ENCODE measurements at regions not wholly inside any gene's neighbourhood (a gene's known extent, or its start where the extent isn't known, plus 50 kb on each side); places are given as distances from the start of the nearest gene placed in this dataset.

DNA sequence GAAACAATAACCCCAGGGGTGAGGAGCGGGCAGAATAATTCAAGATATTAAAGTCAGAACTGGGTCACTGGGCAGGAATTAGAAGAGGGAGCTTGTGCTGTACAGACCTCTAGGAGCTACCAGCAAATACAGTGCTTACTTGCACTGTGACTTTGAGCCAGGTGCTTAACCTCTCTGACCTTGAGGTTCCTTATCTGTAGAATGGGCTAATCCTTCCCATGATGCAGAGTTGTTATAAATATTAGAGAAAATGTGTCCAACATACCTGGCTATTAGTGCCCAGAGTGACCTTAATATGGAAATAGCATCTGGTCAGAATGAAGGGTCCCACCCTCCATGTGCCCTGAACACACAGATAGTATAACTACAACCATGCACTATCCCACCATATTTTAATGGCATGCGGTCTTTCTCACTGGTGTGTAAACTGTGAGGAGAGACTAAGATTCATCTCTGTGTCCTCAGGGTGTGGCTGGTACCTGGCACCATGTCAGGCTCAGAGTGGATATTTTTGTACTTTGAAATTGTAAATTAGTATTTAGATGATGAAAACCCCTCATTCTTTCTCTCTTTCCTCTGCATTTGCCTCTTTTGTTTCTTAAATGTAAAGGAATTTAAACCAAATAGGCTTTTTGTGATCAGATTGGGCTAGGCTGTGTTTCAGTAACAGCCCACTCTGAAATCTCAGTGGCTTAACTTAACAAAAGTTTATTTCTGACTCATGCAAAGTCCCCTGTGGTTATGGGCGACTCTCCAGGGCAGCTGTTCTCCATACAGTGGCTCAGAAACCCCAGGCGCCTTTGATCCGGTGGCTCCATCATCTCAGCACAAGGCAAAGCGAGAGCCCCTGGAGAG, 60.0 kb upstream of the ROR1 start:
- no peak overlapping the region for H2AFZ ChIP-seq (ENCODE audit: low read depth)
- 54% methylated on average over 6 of the region's 6 CpGs for WGBS (ENCODE audit: low lambda C conversion rate)
- no peak overlapping the region for H3K9ac ChIP-seq
- H3K27ac ChIP-seq (ENCODE audit: low read depth in 2 of 2, low read length in 1 of 2), result no peak overlapping the region
- TF ChIP-seq, protein P1, sequence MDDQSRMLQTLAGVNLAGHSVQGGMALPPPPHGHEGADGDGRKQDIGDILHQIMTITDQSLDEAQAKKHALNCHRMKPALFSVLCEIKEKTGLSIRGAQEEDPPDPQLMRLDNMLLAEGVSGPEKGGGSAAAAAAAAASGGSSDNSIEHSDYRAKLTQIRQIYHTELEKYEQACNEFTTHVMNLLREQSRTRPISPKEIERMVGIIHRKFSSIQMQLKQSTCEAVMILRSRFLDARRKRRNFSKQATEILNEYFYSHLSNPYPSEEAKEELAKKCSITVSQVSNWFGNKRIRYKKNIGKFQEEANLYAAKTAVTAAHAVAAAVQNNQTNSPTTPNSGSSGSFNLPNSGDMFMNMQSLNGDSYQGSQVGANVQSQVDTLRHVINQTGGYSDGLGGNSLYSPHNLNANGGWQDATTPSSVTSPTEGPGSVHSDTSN (IDR thresholded peaks at IDR 0.05), result 0 out of 2 replicates have a peak, but pooled peaks have one; percentile 6
- TF ChIP-seq FOSL2 (IDR thresholded peaks at IDR 0.05; ENCODE audit: borderline replicate concordance, low read depth), result peak; percentile 40; the same call in 1 of the 2 replicates
- peak; percentile 24; the same call in 1 of the 2 replicates for TF ChIP-seq NFIC (IDR thresholded peaks at IDR 0.05; ENCODE audit: borderline replicate concordance)
- TF ChIP-seq TEAD4 (IDR thresholded peaks at IDR 0.05; ENCODE audit: borderline replicate concordance, insufficient read depth), result no peak
- peak; percentile 73 for TF ChIP-seq TCF12 (IDR thresholded peaks at IDR 0.05)
- 0 out of 2 replicates have a peak, but pooled peaks have one; percentile 19 for TF ChIP-seq JUND (IDR thresholded peaks at IDR 0.05)
- H4K20me1 ChIP-seq (ENCODE audit: insufficient read depth), result no peaks in the 10 kb centered on the region
- no peaks in the 10 kb centered on the region for H3K79me2 ChIP-seq (ENCODE audit: insufficient read depth)
- no peaks in the 10 kb centered on the region for H3K36me3 ChIP-seq (replicated peaks in 1 of 2; ENCODE audit: control insufficient read depth in 1 of 2, insufficient read depth in 2 of 2, low read length in 1 of 2)
- no peak for DNase-seq
- H3K4me3 ChIP-seq (ENCODE audit: low read depth in 2 of 2, low read length in 1 of 2), result no peak overlapping the region
- H3K4me2 ChIP-seq, result no peak overlapping the region
- ChIA-PET POLR2A (no interaction called here), CTCF (interaction anchor here (0.7 kb wide), 1 partner anchor 103 kb away, joined by 3 read pairs; no protein-coding TSS in a partner anchor)
- H3K4me1 ChIP-seq (ENCODE audit: control insufficient read depth in 1 of 2, insufficient read depth in 2 of 2, low read depth in 1 of 2, low read length in 1 of 2), result peaks cover 5 to 8% of the 10 kb centered on the region in 2 experiments; a peak in 3 of 4 replicates
- H3F3A ChIP-seq (replicated peaks; ENCODE audit: insufficient read depth), result peaks cover 6% of the 10 kb centered on the region
- no peaks in the 10 kb centered on the region; the same call in 1 of the 2 replicates for H3K27me3 ChIP-seq (ENCODE audit: insufficient read depth)
- H3K9me2 ChIP-seq, result no peaks in the 10 kb centered on the region
- no peaks in the 10 kb centered on the region for H3K9me3 ChIP-seq

DNA sequence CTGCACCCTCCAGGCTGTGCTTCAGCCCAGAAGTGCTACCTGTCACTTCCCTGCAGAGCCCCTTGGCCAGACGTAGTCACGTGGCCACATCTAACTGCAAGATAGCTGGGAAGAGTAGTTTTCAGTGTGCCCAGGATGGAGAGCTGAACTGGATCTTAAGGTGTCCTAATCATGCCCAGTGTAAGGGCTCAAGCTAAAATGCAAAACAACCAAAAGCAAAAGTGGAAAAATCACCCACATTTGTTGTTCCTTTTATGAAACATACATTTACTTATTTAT, 59.4 kb upstream of the ROR1 start:
- no peak overlapping the region for H3K4me3 ChIP-seq (ENCODE audit: low read depth in 2 of 2, low read length in 1 of 2)
- H3F3A ChIP-seq (replicated peaks; ENCODE audit: insufficient read depth), result peaks cover 6% of the 10 kb centered on the region
- no peak overlapping the region for H3K4me2 ChIP-seq
- TF ChIP-seq, protein P2, sequence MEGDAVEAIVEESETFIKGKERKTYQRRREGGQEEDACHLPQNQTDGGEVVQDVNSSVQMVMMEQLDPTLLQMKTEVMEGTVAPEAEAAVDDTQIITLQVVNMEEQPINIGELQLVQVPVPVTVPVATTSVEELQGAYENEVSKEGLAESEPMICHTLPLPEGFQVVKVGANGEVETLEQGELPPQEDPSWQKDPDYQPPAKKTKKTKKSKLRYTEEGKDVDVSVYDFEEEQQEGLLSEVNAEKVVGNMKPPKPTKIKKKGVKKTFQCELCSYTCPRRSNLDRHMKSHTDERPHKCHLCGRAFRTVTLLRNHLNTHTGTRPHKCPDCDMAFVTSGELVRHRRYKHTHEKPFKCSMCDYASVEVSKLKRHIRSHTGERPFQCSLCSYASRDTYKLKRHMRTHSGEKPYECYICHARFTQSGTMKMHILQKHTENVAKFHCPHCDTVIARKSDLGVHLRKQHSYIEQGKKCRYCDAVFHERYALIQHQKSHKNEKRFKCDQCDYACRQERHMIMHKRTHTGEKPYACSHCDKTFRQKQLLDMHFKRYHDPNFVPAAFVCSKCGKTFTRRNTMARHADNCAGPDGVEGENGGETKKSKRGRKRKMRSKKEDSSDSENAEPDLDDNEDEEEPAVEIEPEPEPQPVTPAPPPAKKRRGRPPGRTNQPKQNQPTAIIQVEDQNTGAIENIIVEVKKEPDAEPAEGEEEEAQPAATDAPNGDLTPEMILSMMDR (IDR thresholded peaks at IDR 0.05), result no peak
- ChIA-PET POLR2A (no interaction called here), CTCF (interaction anchor here (0.7 kb wide), 1 partner anchor 103 kb away, joined by 3 read pairs; no protein-coding TSS in a partner anchor)
- WGBS (ENCODE audit: low lambda C conversion rate), result 71% methylated on average over 2 of the region's 2 CpGs
- no peak for DNase-seq
- no peaks in the 10 kb centered on the region for H3K9me2 ChIP-seq
- H3K36me3 ChIP-seq (replicated peaks in 1 of 2; ENCODE audit: control insufficient read depth in 1 of 2, insufficient read depth in 2 of 2, low read length in 1 of 2), result no peaks in the 10 kb centered on the region
- no peak overlapping the region for H3K9ac ChIP-seq
- H4K20me1 ChIP-seq (ENCODE audit: insufficient read depth), result no peaks in the 10 kb centered on the region
- H3K4me1 ChIP-seq (ENCODE audit: control insufficient read depth in 1 of 2, insufficient read depth in 2 of 2, low read depth in 1 of 2, low read length in 1 of 2), result peaks cover 5 to 8% of the 10 kb centered on the region in 2 experiments; a peak in 3 of 4 replicates
- H3K27ac ChIP-seq (ENCODE audit: low read depth in 2 of 2, low read length in 1 of 2), result no peak overlapping the region
- no peaks in the 10 kb centered on the region for H3K9me3 ChIP-seq
- no peaks in the 10 kb centered on the region; the same call in 1 of the 2 replicates for H3K27me3 ChIP-seq (ENCODE audit: insufficient read depth)
- no peak overlapping the region for H2AFZ ChIP-seq (ENCODE audit: low read depth)
- no peaks in the 10 kb centered on the region for H3K79me2 ChIP-seq (ENCODE audit: insufficient read depth)

All from SK-N-SH (cell line).